Right lobe of liver (tissue), 6 donors: ENCODE measurements at regions not wholly inside any gene's neighbourhood (a gene's known extent, or its start where the extent isn't known, plus 50 kb on each side); places are given as distances from the start of the nearest gene placed in this dataset.

Experiments used
- ATAC-seq, 4 donors: fragments of 200-7000 bp; cut with Tn5 transposase; one replicate each; pipeline ENCODE4 v1.9.1; 2020; ENCODE audit warnings: mild to moderate bottlenecking in 4 of 4, moderate library complexity in 4 of 4
- DNase-seq, 3 donors: peaks; one replicate each; pipeline ENCODE4 v3.0.0-alpha.2; 2020
- H3K27ac ChIP-seq, 3 donors: fragments of 200-600 bp; one replicate each; pipeline ENCODE4 v1.8.0; 2022
- H3K27me3 ChIP-seq, 2 donors: fragments of 200-600 bp; one replicate each; pipeline ENCODE4 v1.8.0; 2022
- H3K36me3 ChIP-seq, 4 donors: fragments of 200-600 bp; sonication (generic) in 1 of 4; one replicate each; pipeline versions ENCODE4 v1.5.1 to v1.8.0; 2017 to 2022; ENCODE audit warnings: control low read depth in 1 of 4
- H3K4me1 ChIP-seq, 4 donors: fragments of 200-600 bp; sonication (generic) in 1 of 4; one replicate each; pipeline versions ENCODE4 v1.5.1 to v1.8.0; 2017 to 2022; ENCODE audit warnings: control low read depth in 1 of 4
- H3K4me3 ChIP-seq, 3 donors: fragments of 200-600 bp; one replicate each; pipeline ENCODE4 v1.8.0; 2022
- H3K9me3 ChIP-seq, 4 donors: fragments of 200-600 bp; sonication (generic) in 1 of 4; one replicate each; pipeline versions ENCODE4 v1.5.1 to v1.8.0; 2017 to 2022; ENCODE audit warnings: control low read depth in 1 of 4
- POLR2A ChIP-seq: fragments of 450-650 bp; IDR thresholded peaks from one replicate; pipeline ENCODE4 v1.6.1; 2017; ENCODE audit warnings: antibody characterized with exemption, mild to moderate bottlenecking
- WGBS: methylation state at CpG from one replicate; pipeline ENCODE4 v1.1.6; 2018; ENCODE audit warnings: low coverage, low lambda C conversion rate; ENCODE audit not compliant: insufficient coverage; ENCODE audit errors: missing lambda C conversion rate; 5-methylcytosine and 5-hydroxymethylcytosine counted together
- intact Hi-C, 2 donors: fragments of 100-400 bp; cut with DNase I; formaldehyde crosslinking; loops; one replicate each; pipeline versions ENCODE4 v1.11.2 to v1.14.1; 2022
- TF ChIP-seq, protein P1 (sequence below), 4 donors: fragments of 200-600 bp in 3 of 4; fragments of 450-650 bp in 1 of 4; IDR thresholded peaks; one replicate each; pipeline versions ENCODE4 v1.5.1 to v1.8.0; 2016 to 2022; ENCODE audit warnings: antibody characterized with exemption in 4 of 4, mild to moderate bottlenecking in 2 of 4
- donor health status: DM: no; HTN: yes; CAD: no.
- donor health status: DM: no; HTN: no; CAD: no.
- donor health status: DM: no; HTN: no; CAD: no.
- donor health status: DM: no; HTN: yes; CAD: no.
- donor health status: DM: no; HTN: yes; CAD: no.

DNA sequence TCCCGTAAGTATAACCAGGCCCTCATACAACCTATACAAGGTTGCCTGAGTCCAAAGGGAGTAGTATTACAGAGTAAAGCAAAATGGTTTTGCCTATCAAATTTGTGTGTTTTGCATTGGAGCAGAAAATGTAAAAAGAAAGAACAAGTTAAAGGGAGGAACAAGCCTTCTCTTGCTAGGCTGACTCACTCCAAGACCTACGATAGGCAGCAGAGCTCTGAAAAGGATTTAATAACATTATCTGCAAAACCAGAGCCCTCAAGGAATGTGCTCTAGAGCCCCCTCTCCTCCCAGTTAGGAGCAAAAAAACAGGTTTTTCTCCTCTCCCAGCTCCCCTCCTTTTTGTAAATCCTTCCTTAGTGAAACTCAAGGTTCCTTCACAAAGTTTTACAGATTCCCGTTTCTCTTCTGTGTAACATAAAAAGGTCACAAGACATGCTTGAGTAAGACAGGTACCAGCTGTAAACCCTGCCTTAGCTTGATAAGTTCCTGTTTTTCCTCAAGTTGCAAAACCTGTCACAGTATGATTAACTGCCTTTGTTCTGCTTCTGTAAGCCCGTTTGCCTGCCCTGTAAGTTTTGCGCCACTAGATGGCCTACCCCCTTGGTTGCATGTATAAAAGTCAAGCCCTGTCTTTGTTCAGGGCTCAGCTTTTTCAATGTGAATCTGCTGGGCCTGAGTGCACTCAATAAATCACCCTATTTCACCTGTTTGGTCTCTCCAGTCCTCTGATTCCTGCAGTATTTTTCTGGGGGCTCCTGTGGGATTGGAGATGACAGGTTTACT lies 498.2 kb downstream of the KCNA4 start:
- peak in 1 of 4 donors; percentile 9 for ATAC-seq
- no peak for DNase-seq
- Histone ChIP-seq H3K36me3 (no peaks in the 10 kb centered on the region), H3K9me3 (no peaks in the 10 kb centered on the region), H3K27ac (no peak overlapping the region), H3K27me3 (no peaks in the 10 kb centered on the region), H3K4me3 (no peak overlapping the region), H3K4me1 (no peaks in the 10 kb centered on the region)
- intact Hi-C loops, result no loop called here
- 20% methylated on average over 5 of the region's 5 CpGs for whole genome bisulfite sequencing
- TF ChIP-seq, protein P1, sequence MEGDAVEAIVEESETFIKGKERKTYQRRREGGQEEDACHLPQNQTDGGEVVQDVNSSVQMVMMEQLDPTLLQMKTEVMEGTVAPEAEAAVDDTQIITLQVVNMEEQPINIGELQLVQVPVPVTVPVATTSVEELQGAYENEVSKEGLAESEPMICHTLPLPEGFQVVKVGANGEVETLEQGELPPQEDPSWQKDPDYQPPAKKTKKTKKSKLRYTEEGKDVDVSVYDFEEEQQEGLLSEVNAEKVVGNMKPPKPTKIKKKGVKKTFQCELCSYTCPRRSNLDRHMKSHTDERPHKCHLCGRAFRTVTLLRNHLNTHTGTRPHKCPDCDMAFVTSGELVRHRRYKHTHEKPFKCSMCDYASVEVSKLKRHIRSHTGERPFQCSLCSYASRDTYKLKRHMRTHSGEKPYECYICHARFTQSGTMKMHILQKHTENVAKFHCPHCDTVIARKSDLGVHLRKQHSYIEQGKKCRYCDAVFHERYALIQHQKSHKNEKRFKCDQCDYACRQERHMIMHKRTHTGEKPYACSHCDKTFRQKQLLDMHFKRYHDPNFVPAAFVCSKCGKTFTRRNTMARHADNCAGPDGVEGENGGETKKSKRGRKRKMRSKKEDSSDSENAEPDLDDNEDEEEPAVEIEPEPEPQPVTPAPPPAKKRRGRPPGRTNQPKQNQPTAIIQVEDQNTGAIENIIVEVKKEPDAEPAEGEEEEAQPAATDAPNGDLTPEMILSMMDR (IDR thresholded peaks at IDR 0.05), result no peak
- no peak for TF ChIP-seq POLR2A

DNA sequence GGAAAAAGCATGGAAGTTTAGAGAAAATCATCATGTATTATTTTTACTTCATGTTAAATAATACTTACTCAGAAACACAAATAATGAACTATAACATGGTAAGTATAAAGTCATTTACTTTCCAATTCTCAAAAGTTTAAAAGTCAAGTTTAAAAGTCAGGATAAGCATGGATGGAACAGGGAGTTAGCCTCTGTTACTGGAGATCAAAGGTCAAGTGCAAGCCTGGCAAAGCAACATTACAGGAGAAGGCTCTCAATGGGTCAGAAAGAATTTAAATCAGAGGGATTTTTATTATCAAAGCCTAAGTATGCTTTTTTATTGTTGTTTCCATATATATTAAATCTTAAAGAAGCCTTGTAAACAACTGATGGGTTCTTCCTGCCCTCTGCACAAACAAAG lies 505.4 kb downstream of the KCNA4 start:
- ATAC-seq (peak in 3 of 4 donors; percentile 29 to 59 (median 47)), DNase-seq (no peak)
- Histone ChIP-seq H3K27ac (no peak overlapping the region), H3K4me1 (no peaks in the 10 kb centered on the region), H3K4me3 (no peak overlapping the region), H3K9me3 (no peaks in the 10 kb centered on the region), H3K27me3 (no peaks in the 10 kb centered on the region), H3K36me3 (no peaks in the 10 kb centered on the region)
- TF ChIP-seq, protein P1 (IDR thresholded peaks at IDR 0.05), result no peak
- TF ChIP-seq POLR2A, result no peak
- intact Hi-C loops, result no loop called here

DNA sequence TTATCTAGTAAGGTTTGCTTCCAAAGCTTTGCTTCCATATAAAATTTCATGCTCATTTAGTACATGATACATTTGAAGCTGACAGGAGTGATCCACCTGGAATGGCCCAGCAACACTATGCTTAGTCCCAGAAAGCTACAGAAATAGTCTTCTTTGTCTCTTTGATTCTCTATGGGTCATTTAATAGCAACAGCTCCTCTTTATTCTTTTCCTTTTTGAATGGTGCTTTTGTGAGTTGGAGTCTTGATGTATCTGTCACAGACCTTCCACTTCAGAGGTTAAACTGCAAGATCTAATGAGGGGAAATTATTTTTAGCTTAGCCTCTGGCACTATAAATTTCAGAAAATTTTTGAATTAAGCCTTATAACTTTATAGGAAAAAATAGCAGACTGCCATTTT lies 509.5 kb downstream of the KCNA4 start:
- H3K36me3 ChIP-seq, result no peaks in the 10 kb centered on the region
- H3K27me3 ChIP-seq, result no peaks in the 10 kb centered on the region
- TF ChIP-seq, protein P1 (IDR thresholded peaks at IDR 0.05), result no peak
- TF ChIP-seq POLR2A, result no peak
- ATAC-seq (no peak), DNase-seq (no peak)
- H3K9me3 ChIP-seq, result no peaks in the 10 kb centered on the region
- no peak overlapping the region for H3K27ac ChIP-seq
- no peak overlapping the region for H3K4me3 ChIP-seq
- intact Hi-C loops, result no loop called here
- H3K4me1 ChIP-seq, result no peaks in the 10 kb centered on the region

DNA sequence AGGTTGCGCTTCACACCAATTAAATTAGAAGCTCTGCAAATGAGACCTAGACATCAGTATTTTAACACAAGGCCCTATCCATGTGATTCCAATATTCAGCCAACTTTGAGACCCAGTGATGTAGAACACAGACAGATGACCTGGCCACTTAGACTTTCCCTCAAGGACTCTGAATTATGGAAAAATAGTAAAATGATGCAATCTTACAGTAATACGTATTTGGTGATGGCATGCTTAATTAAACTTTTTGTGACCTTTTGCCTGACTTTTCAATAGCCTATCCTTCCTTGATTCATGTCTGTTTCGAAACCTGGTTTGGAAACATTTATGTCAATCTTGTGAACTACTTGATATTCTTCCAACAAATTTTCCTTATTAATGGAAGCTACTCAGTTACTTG lies 521.2 kb downstream of the KCNA4 start:
- no peak overlapping the region for H3K27ac ChIP-seq
- DNase-seq (no peak), ATAC-seq (no peak)
- TF ChIP-seq, protein P1 (IDR thresholded peaks at IDR 0.05), result no peak
- TF ChIP-seq POLR2A, result no peak
- H3K36me3 ChIP-seq, result no peaks in the 10 kb centered on the region
- H3K27me3 ChIP-seq, result no peaks in the 10 kb centered on the region
- intact Hi-C loops, result no loop called here
- H3K9me3 ChIP-seq, result no peaks in the 10 kb centered on the region
- 62% methylated on average over 3 of the region's 3 CpGs for WGBS
- H3K4me1 ChIP-seq, result no peaks in the 10 kb centered on the region
- no peak overlapping the region for H3K4me3 ChIP-seq

DNA sequence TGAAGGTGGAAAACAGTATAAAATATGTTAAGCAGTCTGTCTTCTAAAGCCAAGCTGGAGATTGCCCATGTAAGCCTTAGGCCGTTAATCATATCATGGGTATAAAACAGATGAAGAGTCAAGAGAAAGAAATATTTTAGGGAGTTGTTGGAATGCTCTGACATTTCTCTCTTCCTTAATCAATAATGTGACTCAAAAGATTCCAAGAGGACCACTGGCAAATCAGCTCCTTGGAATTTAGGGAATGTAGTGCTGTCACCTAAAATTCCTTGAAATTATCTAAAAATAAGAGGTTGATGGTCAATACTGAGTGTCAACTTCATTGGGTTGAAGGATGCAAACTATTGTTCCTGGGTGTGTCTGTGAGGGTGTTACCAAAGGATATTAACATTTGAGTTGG lies 525.9 kb downstream of the KCNA4 start:
- intact Hi-C loops, result no loop called here
- WGBS, result 58% methylated on average over 1 of the region's 1 CpG
- ATAC-seq, result no peak
- Histone ChIP-seq H3K27me3 (no peaks in the 10 kb centered on the region), H3K27ac (no peak overlapping the region), H3K4me3 (no peak overlapping the region), H3K9me3 (no peaks in the 10 kb centered on the region), H3K36me3 (no peaks in the 10 kb centered on the region), H3K4me1 (no peaks in the 10 kb centered on the region)
- no peak for DNase-seq
- TF ChIP-seq POLR2A, result no peak
- TF ChIP-seq, protein P1 (IDR thresholded peaks at IDR 0.05), result no peak
